ENCODE measurements at regions not wholly inside any gene's neighbourhood (a gene's known extent, or its start where the extent isn't known, plus 50 kb on each side); places are given as distances from the start of the nearest gene placed in this dataset.

DNA sequence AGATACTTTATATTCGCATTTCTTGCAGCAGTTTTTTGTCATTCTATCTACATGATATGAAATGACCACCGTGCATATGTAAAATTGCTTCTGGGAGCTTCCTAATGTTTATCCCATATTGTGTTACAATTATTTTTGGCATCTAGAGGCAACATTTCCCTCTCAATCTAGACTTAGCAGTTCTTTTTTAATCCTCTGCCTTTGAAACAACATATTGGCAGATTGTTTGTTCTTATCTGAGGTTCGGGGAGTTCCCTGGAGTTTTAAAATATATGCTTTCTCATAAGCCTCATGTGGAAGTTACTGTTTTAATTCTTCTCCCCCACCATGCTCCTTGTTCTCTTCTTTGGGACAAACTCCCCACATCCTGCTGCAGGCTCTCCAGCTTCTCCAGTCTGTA is 130.1 kb upstream of the SLC10A2 start:
- TF ChIP-seq, protein P1, sequence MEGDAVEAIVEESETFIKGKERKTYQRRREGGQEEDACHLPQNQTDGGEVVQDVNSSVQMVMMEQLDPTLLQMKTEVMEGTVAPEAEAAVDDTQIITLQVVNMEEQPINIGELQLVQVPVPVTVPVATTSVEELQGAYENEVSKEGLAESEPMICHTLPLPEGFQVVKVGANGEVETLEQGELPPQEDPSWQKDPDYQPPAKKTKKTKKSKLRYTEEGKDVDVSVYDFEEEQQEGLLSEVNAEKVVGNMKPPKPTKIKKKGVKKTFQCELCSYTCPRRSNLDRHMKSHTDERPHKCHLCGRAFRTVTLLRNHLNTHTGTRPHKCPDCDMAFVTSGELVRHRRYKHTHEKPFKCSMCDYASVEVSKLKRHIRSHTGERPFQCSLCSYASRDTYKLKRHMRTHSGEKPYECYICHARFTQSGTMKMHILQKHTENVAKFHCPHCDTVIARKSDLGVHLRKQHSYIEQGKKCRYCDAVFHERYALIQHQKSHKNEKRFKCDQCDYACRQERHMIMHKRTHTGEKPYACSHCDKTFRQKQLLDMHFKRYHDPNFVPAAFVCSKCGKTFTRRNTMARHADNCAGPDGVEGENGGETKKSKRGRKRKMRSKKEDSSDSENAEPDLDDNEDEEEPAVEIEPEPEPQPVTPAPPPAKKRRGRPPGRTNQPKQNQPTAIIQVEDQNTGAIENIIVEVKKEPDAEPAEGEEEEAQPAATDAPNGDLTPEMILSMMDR (IDR thresholded peaks at IDR 0.05; ENCODE audit: low read depth, low read length) = no peak
- no peak for TF ChIP-seq EZH2phosphoT487 (IDR thresholded peaks at IDR 0.05; ENCODE audit: low read depth)

All from OCI-LY3 (cell line).